Ovary (tissue), 3 donors: ENCODE measurements at regions not wholly inside any gene's neighbourhood (a gene's known extent, or its start where the extent isn't known, plus 50 kb on each side); places are given as distances from the start of the nearest gene placed in this dataset.

Experiments
- CTCF ChIP-seq, 3 donors: fragments of 450-650 bp in 2 of 3; fragments of 200-600 bp in 1 of 3; IDR thresholded peaks; one replicate each; pipeline versions ENCODE4 v1.5.1 to v1.8.0; 2016 to 2022; ENCODE audit warnings: antibody characterized with exemption in 3 of 3, mild to moderate bottlenecking in 1 of 3
- EP300 ChIP-seq: sonication (generic); formaldehyde crosslinking; IDR thresholded peaks from one replicate; pipeline ENCODE4 v1.6.1; 2017; ENCODE audit warnings: antibody characterized with exemption
- POLR2A ChIP-seq: fragments of 450-650 bp; IDR thresholded peaks from one replicate; pipeline ENCODE4 v1.6.1; 2017; ENCODE audit warnings: antibody characterized with exemption, mild to moderate bottlenecking, moderate library complexity
- donor health status: DM: no; HTN: no; CAD: no.

GRCh38 chr5:89452081-89452480 is 569.1 kb upstream of the MEF2C start:
- TF ChIP-seq CTCF (IDR thresholded peaks at IDR 0.05) (no peak), POLR2A (no peak), EP300 (no peak)
